ENCODE measurements at regions not wholly inside any gene's neighbourhood (a gene's known extent, or its start where the extent isn't known, plus 50 kb on each side); places are given as distances from the start of the nearest gene placed in this dataset.

DNA sequence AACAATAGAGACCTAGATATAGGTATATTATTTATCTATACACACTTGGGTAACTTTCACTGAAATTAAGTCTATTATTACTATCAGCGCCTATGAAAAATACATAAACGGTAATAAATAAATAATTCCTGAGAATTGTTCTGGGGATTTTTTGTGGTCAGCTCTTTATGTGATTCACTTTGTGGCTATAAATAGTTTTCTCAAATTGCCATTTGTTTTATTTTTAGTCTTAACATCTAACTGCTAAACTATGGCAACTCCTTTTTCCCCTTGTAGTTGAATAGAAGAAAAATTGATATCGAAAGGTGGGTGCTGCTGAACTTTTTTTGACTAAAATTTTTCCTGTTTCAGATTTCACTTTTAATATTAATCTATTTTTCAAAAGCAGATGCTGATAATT lies 189.0 kb downstream of the VGLL3 start:
- no peaks in the 10 kb centered on the region for H3K4me1 Mint-ChIP-seq
- Histone ChIP-seq H3K9ac (ENCODE audit: low read length) (no peak overlapping the region), H3K4me1 (ENCODE audit: control insufficient read depth in 2 of 2, insufficient read depth in 2 of 2, low read length in 2 of 2) (no peaks in the 10 kb centered on the region), H3K79me2 (ENCODE audit: control insufficient read depth, insufficient read depth, low read length) (no peaks in the 10 kb centered on the region), H3K4me2 (replicated peaks; ENCODE audit: low read depth, low read length, poor library complexity, severe bottlenecking) (no peak overlapping the region), H3K9me3 (ENCODE audit: control extremely low read depth in 1 of 3, control insufficient read depth in 2 of 3, insufficient read depth in 1 of 3, low read length in 2 of 3) (peaks cover 0 to 8% (median 0%) of the 10 kb centered on the region in 3 donors), H3K4me3 (ENCODE audit: control extremely low read depth in 1 of 5, extremely low read depth in 1 of 5, insufficient read depth in 1 of 5, low read depth in 2 of 5, low read length in 4 of 5) (no peak overlapping the region), H3K27ac (ENCODE audit: low read length in 2 of 2) (no peak overlapping the region), H4K20me1 (ENCODE audit: control insufficient read depth, insufficient read depth, low read length, poor library complexity, severe bottlenecking) (no peaks in the 10 kb centered on the region), H3K27me3 (replicated peaks in 1 of 4; ENCODE audit: control extremely low read depth in 1 of 4, control insufficient read depth in 3 of 4, insufficient read depth in 4 of 4, low read length in 3 of 4) (no peaks in the 10 kb centered on the region), H2AFZ (ENCODE audit: insufficient read depth, low read depth, low read length, poor library complexity, severe bottlenecking) (no peak overlapping the region), H3K36me3 (replicated peaks in 1 of 2; ENCODE audit: control extremely low read depth in 1 of 2, control insufficient read depth in 1 of 2, extremely low read depth in 1 of 2, insufficient read depth in 2 of 2, low read length in 1 of 2) (no peaks in the 10 kb centered on the region)
- ChIA-PET POLR2A (no interaction called here), CTCF (no interaction called here)
- no CpG with 5 or more reads among the region's 3 CpGs for WGBS (ENCODE audit: insufficient coverage)
- TF ChIP-seq, protein P1, sequence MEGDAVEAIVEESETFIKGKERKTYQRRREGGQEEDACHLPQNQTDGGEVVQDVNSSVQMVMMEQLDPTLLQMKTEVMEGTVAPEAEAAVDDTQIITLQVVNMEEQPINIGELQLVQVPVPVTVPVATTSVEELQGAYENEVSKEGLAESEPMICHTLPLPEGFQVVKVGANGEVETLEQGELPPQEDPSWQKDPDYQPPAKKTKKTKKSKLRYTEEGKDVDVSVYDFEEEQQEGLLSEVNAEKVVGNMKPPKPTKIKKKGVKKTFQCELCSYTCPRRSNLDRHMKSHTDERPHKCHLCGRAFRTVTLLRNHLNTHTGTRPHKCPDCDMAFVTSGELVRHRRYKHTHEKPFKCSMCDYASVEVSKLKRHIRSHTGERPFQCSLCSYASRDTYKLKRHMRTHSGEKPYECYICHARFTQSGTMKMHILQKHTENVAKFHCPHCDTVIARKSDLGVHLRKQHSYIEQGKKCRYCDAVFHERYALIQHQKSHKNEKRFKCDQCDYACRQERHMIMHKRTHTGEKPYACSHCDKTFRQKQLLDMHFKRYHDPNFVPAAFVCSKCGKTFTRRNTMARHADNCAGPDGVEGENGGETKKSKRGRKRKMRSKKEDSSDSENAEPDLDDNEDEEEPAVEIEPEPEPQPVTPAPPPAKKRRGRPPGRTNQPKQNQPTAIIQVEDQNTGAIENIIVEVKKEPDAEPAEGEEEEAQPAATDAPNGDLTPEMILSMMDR (IDR thresholded peaks at IDR 0.05), result no peak
- no peak for TF ChIP-seq EZH2 (IDR thresholded peaks at IDR 0.05; ENCODE audit: borderline replicate concordance, insufficient read depth, low read depth, low read length, poor library complexity, severe bottlenecking)
- DNase-seq, result no peak
- no peaks in the 10 kb centered on the region for H3K27me3 Mint-ChIP-seq
- intact Hi-C loops (cut with micrococcal nuclease), result no loop called here
- no peaks in the 10 kb centered on the region for H3K9me3 Mint-ChIP-seq (ENCODE audit: insufficient read depth)
- no peak overlapping the region for H3K27ac Mint-ChIP-seq
- no peak overlapping the region for H3K4me3 Mint-ChIP-seq
- ATAC-seq (ENCODE audit: low read depth), result no peak

DNA sequence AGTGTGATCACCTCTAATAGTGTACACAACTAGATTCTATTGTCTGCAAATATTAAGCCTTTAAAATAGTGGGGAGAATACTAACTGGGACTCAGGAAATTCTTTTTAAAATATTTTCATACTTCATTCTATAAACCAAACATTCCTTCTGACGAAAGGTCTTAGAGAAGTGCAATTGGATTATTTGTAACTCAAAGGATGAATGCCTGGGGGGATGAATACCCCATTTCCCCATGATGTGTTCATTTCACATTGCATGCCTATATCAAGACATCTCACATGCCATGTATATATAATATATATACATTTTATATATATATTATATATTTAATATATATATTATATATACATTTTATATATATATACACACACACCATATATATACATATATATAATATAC lies 189.9 kb downstream of the VGLL3 start:
- DNase-seq (no peak), ATAC-seq (ENCODE audit: low read depth) (no peak)
- Mint-ChIP-seq H3K4me3 (no peak overlapping the region), H3K27me3 (no peaks in the 10 kb centered on the region), H3K9me3 (ENCODE audit: insufficient read depth) (no peaks in the 10 kb centered on the region), H3K27ac (no peak overlapping the region), H3K4me1 (no peaks in the 10 kb centered on the region)
- Histone ChIP-seq H3K27me3 (replicated peaks in 1 of 4; ENCODE audit: control extremely low read depth in 1 of 4, control insufficient read depth in 3 of 4, insufficient read depth in 4 of 4, low read length in 3 of 4) (no peaks in the 10 kb centered on the region), H3K4me1 (ENCODE audit: control insufficient read depth in 2 of 2, insufficient read depth in 2 of 2, low read length in 2 of 2) (no peaks in the 10 kb centered on the region), H3K27ac (ENCODE audit: low read length in 2 of 2) (no peak overlapping the region), H3K9ac (ENCODE audit: low read length) (no peak overlapping the region), H3K4me3 (ENCODE audit: control extremely low read depth in 1 of 5, extremely low read depth in 1 of 5, insufficient read depth in 1 of 5, low read depth in 2 of 5, low read length in 4 of 5) (no peak overlapping the region), H4K20me1 (ENCODE audit: control insufficient read depth, insufficient read depth, low read length, poor library complexity, severe bottlenecking) (no peaks in the 10 kb centered on the region), H3K79me2 (ENCODE audit: control insufficient read depth, insufficient read depth, low read length) (no peaks in the 10 kb centered on the region), H2AFZ (ENCODE audit: insufficient read depth, low read depth, low read length, poor library complexity, severe bottlenecking) (no peak overlapping the region), H3K36me3 (replicated peaks in 1 of 2; ENCODE audit: control extremely low read depth in 1 of 2, control insufficient read depth in 1 of 2, extremely low read depth in 1 of 2, insufficient read depth in 2 of 2, low read length in 1 of 2) (no peaks in the 10 kb centered on the region), H3K9me3 (ENCODE audit: control extremely low read depth in 1 of 3, control insufficient read depth in 2 of 3, insufficient read depth in 1 of 3, low read length in 2 of 3) (peaks cover 0 to 8% (median 0%) of the 10 kb centered on the region in 3 donors), H3K4me2 (replicated peaks; ENCODE audit: low read depth, low read length, poor library complexity, severe bottlenecking) (no peak overlapping the region)
- POLR2A ChIA-PET, result no interaction called here
- CTCF ChIA-PET, result no interaction called here
- no CpG with 5 or more reads among the region's 1 CpG for WGBS (ENCODE audit: insufficient coverage)
- no peak for TF ChIP-seq EZH2 (IDR thresholded peaks at IDR 0.05; ENCODE audit: borderline replicate concordance, insufficient read depth, low read depth, low read length, poor library complexity, severe bottlenecking)
- TF ChIP-seq, protein P1 (IDR thresholded peaks at IDR 0.05), result no peak
- intact Hi-C loops (cut with micrococcal nuclease), result no loop called here
